HG03432 (cell line): ENCODE measurements at regions not wholly inside any gene's neighbourhood (a gene's known extent, or its start where the extent isn't known, plus 50 kb on each side); places are given as distances from the start of the nearest gene placed in this dataset.

Experiments used
- ATAC-seq: cut with Tn5 transposase; IDR thresholded peaks from one replicate; pipeline ENCODE4 v1.9.1; 2021; ENCODE audit warnings: mild to moderate bottlenecking, moderate library complexity; ENCODE audit not compliant: unreplicated experiment

GRCh38 chr16:79770244-79771064, 169.9 kb upstream of the MAF start:
- ATAC-seq = peak; percentile 98

- ATAC-seq = no peak
These were observed 169.3 kb upstream of the MAF start for GRCh38 chr16:79769928-79770243.

- no peak for ATAC-seq
These were observed 168.9 kb upstream of the MAF start for GRCh38 chr16:79769270-79769927.

GRCh38 chr16:79768276-79768970, 167.9 kb upstream of the MAF start:
- no peak for ATAC-seq

- no peak for ATAC-seq
These were observed 167.1 kb upstream of the MAF start for GRCh38 chr16:79767421-79768275.

GRCh38 chr16:79765901-79766394, 165.4 kb upstream of the MAF start:
- ATAC-seq = no peak

GRCh38 chr16:79765431-79765830, 164.9 kb upstream of the MAF start:
- no peak for ATAC-seq

- no peak for ATAC-seq
These were observed 164.0 kb upstream of the MAF start for GRCh38 chr16:79764415-79765110.

- ATAC-seq = no peak
These were observed 161.7 kb upstream of the MAF start for GRCh38 chr16:79762217-79762616.

GRCh38 chr16:79758615-79759346, 158.2 kb upstream of the MAF start:
- no peak for ATAC-seq

GRCh38 chr16:79757968-79758367, 157.4 kb upstream of the MAF start:
- no peak for ATAC-seq

- no peak for ATAC-seq
These were observed 156.6 kb upstream of the MAF start for GRCh38 chr16:79757163-79757562.

GRCh38 chr16:79756571-79756970, 156.0 kb upstream of the MAF start:
- ATAC-seq = no peak

GRCh38 chr16:79754501-79754900, 154.0 kb upstream of the MAF start:
- no peak for ATAC-seq

- ATAC-seq = no peak
These were observed 153.5 kb upstream of the MAF start for GRCh38 chr16:79754081-79754480.

GRCh38 chr16:79753286-79753685, 152.7 kb upstream of the MAF start:
- no peak for ATAC-seq

GRCh38 chr16:79752396-79752795, 151.9 kb upstream of the MAF start:
- ATAC-seq = no peak

GRCh38 chr16:79751471-79752184, 151.1 kb upstream of the MAF start:
- ATAC-seq = no peak

GRCh38 chr16:79750311-79750710, 149.8 kb upstream of the MAF start:
- ATAC-seq = no peak
